ENCODE measurements at regions not wholly inside any gene's neighbourhood (a gene's known extent, or its start where the extent isn't known, plus 50 kb on each side); places are given as distances from the start of the nearest gene placed in this dataset.

- TF ChIP-seq EZH2 (IDR thresholded peaks at IDR 0.05; ENCODE audit: low read depth) (no peak), CTCF (conservative IDR thresholded peaks at IDR 0.05) (no peak)
These were observed 120.8 kb upstream of the SULT1C3 start for GRCh38 chr2:108118996-108119395.
